ENCODE measurements at regions not wholly inside any gene's neighbourhood (a gene's known extent, or its start where the extent isn't known, plus 50 kb on each side); places are given as distances from the start of the nearest gene placed in this dataset.

- peak; percentile 12 for DNase-seq
Observed at GRCh38 chr1:18535391-18536210, 54.9 kb downstream of the KLHDC7A start.

- no peak for DNase-seq
Observed at GRCh38 chr1:18536356-18536755, 55.6 kb downstream of the KLHDC7A start.

DNA sequence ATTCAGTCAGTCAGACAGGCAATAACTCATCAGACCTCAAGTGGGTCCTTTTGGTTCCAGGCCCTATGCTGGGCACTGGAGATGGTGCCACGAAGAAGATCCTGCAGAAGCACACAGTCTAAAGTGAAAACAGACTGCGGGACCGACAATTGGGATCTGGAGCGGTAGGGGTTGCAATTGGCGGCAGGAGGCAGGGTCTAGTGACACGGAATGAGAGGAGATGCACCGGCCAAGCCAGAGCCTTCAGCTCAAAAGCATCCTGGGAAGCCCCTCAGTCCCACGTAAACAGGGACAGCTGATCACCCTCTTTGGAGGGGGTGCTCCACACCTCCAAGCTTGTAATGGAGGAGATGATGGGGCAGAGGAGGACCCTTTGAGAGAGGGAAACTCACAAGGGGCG lies 56.2 kb downstream of the KLHDC7A start:
- DNase-seq = no peak

GRCh38 chr1:18537386-18538306 lies 56.9 kb downstream of the KLHDC7A start:
- DNase-seq = no peak

DNA sequence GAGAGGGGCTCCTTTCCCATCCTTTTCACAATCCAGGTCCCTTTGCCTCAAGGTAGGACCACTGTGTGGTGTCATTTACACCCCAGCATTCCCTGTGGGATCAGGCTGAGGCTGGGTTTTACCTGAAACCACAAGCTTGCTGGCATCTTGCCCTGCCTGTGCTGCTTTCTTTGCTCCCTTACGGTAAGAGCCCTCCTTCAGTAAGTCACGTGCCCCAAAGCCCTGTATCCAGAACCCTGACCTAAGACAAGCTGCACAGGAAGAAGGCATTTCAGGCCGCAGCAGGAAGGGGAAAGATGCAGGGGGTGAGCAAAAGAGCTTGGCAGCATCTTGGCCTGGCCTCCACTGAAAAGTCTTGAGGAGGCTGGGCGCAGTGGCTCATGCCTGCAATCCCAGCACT lies 58.4 kb downstream of the KLHDC7A start:
- DNase-seq = no peak

DNA sequence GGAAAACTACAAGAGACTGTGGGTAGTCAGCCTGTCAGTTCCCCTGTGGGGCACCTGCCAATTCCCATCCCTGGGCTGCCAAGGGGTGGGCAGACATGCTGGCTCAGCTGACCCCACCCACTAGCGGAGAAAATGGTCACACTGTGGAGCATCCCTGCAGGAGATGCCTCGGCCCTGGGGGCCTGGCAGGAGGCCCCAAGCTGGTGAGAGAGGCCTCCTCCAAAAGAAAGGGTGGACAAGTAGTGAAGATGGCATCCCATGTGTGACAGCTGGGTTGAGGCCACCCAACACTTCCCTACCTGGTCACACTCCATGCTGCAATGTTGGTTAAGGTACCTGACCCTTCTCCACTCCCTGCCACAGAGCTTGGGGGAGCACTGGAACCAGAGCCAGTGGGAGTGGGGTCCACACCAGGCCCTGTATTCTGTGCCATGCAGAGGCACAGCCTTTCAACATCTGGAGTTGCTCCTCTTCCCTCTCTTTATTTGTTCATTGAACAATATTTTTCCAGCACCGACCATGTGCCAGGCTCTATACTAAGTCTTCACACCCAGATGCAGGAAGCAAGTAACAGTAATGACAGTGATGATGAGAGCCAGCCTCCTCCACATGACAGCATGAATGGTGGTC lies 59.5 kb downstream of the KLHDC7A start:
- DNase-seq = no peak

- DNase-seq = no peak
Observed at GRCh38 chr1:18541046-18541795, 60.5 kb downstream of the KLHDC7A start.

- peak; percentile 7 for DNase-seq
Observed at GRCh38 chr1:18542351-18542750, 61.6 kb downstream of the KLHDC7A start.

DNA sequence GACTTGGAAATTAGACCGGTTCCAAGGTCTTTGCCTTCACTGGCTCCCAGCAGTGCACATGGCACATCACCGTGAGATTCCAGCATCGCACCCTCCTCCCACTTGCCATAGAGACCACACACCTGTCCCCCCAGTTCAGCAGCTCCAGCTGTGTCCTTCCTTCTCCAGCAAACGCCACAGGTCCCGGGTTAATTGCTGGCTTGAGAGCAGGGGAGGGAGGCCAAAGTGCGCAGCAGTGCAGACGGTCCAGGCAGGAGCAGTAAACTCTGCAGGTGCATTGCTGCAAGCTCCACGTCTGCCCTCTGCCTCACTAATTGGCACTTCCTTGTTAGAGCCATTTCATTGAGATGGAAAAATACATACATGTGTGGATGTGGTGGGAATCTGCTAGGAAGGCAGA lies 65.3 kb downstream of the KLHDC7A start:
- DNase-seq = no peak

- no peak for DNase-seq
Observed at GRCh38 chr1:18547460-18547859, 66.7 kb downstream of the KLHDC7A start.

- DNase-seq = no peak
Observed at GRCh38 chr1:18548643-18549042, 67.9 kb downstream of the KLHDC7A start.

DNA sequence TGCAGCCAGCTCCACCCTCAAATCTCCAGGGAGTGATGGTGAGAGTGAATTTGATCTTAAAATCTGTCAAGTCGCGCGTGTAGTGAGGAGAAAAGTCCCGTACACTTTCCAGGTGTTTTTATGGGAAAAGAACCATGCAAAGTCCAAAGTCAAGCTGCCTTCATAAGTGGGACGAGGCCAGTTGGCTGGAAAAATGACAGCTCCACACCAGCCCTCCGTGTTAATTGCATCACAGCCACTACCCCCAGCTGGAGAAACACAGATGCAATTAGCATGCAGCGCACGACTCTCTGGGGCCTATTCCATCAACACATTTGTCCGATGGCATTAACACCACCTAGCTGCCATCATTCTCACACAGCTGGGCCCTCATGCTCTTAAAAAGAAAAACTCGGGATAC lies 68.4 kb downstream of the KLHDC7A start:
- no peak for DNase-seq

- DNase-seq = no peak
Observed at GRCh38 chr1:18549906-18550305, 69.2 kb downstream of the KLHDC7A start.

- no peak for DNase-seq
Observed at GRCh38 chr1:18552631-18553030, 71.9 kb downstream of the KLHDC7A start.

DNA sequence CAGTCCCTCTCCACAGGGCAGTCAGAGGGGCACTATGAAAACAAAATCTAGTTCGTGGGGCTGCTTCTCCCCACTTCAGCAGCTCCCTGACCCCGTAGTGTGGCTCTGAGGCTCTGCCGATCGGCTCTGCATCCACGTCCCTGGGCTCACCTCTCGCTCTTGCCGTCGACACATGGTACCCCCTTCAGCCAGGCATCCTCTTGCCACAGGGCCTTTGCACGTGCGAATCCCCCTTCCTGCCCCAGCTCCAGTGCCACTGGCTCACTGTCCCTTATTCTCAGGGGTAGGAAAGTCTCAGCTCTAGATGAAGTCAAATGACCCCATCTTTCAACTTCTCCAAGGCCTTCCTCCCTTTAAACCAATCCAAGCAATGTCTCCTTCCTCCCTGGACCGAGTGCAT lies 72.7 kb downstream of the KLHDC7A start:
- no peak for DNase-seq

DNA sequence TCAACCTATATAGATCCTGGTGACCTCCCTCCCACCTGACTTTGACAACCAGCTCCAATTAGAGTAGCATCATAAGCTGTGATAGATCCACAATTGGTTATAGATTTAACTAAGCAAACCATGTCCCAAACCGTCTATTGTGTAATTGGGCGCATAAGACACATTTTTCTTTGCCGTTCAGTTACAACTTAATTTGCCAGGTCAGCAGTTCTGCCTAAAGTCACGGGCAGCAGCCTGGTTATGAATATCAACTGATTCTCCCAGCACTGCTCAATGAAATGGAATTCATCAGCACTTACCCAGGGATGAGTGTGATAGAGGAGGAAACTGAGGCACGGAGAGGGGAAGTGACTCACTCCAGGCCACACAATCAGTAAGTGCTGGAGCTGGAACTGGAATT lies 73.4 kb downstream of the KLHDC7A start:
- DNase-seq = no peak

- DNase-seq = no peak
Observed at GRCh38 chr1:18554597-18554996, 73.9 kb downstream of the KLHDC7A start.

GRCh38 chr1:18555036-18555435 lies 74.3 kb downstream of the KLHDC7A start:
- no peak for DNase-seq

DNA sequence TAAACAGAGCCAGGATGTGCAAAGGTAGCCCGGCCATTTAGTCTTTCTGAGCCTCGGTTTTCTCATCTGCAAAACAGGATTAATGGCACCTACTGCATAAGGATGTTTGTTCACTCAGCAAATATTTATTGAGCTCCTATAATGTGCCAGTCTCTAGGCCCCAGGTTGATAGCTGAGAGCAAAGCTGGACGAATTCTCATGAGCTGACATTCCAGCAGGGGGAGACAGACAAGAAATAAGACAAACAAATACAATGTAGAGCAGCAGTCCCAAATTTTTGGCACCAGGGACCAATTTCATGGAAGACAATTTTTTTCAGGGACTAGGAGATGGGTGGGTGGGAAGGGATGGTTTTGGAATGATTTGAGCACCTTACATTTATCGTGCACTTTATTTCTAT lies 74.3 kb upstream of the PAX7 start:
- DNase-seq = no peak

GRCh38 chr1:18557621-18558465 lies 72.8 kb upstream of the PAX7 start:
- DNase-seq = peak; percentile 77

GRCh38 chr1:18560692-18561091 lies 70.0 kb upstream of the PAX7 start:
- no peak for DNase-seq

DNA sequence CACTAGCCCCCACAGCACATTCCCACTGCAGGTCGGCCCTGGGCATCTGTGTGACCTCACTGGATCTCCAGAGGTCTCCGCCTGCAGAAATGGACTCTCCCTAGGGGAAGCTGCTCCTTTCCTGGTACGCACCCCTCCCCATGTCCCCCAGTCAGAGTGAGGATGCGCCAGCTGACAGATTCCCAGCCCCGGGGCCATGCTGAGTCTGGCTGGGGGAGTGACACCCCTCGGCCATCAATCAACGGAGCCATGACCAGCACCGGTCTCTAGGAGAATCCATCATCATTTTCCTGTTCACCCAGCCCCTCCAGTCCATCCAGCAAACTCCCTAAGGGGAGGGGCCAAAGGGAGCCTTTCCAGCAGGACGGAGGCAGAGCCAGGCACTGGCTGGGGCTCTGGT lies 68.7 kb upstream of the PAX7 start:
- no peak for DNase-seq

All from NCI-H345 (cell line).